Hepatic stellate cell (primary cell): ENCODE measurements at regions not wholly inside any gene's neighbourhood (a gene's known extent, or its start where the extent isn't known, plus 50 kb on each side); places are given as distances from the start of the nearest gene placed in this dataset.

Experiments used
- DNase-seq: peaks from one replicate; pipeline ENCODE4 v3.0.0; 2011; ENCODE audit warnings: low spot score

DNA sequence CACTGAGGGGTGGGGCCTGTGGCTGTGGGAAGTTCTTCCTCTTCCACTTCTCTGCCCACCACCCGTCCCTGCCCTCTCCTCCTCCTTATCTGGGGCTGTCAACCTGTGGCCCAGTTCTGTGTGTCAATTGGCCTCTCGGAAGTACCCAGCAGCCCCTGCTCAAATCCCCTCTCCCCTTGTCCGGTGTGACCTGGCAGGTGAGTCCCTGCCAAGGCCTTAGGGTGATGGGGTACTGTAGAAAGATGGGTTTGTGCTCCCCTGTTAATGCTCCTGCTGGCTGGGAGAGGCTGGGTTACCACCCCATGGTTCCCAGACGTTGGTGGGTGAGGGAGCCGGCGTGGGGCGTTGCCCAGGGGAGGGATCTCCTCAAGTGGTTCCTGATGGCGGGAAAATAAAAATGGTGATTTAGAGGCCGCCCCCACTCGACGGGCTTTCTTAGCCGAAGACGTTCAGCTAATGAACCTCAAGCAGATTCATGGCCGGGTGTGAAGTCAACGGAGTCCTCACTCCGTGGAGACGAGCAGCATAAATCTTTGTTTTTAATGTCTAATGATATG, 141.2 kb downstream of the URI1 start:
- DNase-seq: no peak

DNA sequence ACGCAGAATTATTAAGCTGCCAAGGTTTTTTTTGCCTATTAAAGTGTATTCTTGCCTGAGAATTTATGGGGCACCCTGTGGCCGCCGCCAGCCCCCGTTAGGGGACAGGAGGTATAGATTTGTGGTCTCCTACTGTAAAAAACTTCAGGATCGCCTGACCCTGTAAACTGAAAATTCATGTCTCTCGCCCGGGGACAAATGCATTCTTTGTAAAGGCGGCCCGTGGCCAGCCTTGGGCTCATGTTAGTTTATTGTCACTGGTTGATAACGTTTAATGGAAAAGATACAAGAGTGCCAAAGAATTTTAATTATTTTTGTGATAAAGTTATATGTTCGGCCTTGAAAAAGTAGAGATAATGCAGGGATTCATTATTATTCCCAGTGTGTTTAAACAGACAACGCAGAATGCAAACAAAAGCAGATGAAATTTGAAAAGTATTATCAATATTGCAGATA, 141.7 kb downstream of the URI1 start:
- DNase-seq: no peak

DNA sequence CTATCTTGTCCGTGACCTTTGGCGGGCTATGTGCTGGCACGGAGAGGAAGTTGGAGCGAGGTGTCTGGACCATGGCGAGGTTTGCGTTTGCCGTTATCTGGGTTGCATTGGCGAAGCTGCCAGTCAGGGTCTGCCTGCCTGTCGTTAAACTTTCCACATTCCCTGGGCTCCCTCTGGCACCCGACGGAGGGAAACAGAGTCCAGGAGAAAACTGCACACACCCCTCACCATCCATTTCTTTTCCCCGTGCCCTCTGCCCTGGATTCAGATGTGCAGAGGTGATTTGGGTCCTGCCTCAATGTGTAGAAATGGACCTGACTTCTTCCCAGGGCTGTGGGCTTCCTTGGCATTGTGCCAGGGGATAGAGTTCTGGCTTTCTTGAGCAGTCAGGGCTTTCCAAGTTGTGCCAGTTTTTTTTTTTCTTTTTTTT, 142.4 kb downstream of the URI1 start:
- DNase-seq: no peak

DNA sequence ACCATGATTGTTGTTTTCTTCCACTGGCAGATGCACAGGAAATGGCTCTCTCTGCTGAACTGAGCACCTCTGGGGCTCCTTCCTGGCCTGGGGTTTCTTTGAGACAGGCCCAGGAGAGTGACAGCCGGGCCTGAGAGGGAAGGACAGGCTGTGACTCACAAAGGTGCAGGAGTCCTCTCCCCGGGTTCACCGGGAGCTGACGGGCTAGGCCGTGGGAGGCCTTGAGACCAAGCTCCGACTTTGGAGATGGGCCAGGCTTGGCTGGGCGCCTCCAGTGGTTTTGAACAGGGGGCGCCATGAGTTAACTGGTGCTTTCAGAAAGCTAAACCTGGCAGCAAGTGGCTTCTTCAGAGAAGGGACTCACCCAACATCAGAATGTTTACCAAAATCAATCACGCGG, 143.4 kb downstream of the URI1 start:
- no peak for DNase-seq

DNA sequence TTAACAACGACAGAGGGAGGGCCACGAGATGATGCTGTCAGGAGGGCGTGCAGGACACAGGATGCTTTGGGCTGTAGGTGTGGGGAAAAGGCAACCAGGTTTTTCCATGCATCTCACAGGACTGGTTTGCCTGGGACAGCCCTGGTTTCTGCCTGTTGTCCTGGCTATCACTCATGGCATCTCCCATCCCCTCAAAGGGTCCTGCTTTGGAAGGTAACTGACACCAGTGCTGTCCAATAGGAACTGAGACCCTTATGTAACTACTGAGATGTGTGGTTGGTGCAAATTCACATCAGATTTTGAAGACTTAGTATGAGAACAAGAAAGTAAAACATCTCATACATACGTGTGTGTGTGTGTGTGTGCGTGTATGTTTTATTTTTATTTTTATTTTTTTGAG, 144.2 kb downstream of the URI1 start:
- no peak for DNase-seq

- no peak for DNase-seq
Observed at GRCh38 chr19:30086916-30087315, 144.9 kb downstream of the URI1 start.

- no peak for DNase-seq
Observed at GRCh38 chr19:30087381-30088138, 145.5 kb downstream of the URI1 start.

- DNase-seq: no peak
Observed at GRCh38 chr19:30088567-30088966, 146.5 kb downstream of the URI1 start.

GRCh38 chr19:30089086-30089665, 147.1 kb downstream of the URI1 start:
- DNase-seq: no peak

DNA sequence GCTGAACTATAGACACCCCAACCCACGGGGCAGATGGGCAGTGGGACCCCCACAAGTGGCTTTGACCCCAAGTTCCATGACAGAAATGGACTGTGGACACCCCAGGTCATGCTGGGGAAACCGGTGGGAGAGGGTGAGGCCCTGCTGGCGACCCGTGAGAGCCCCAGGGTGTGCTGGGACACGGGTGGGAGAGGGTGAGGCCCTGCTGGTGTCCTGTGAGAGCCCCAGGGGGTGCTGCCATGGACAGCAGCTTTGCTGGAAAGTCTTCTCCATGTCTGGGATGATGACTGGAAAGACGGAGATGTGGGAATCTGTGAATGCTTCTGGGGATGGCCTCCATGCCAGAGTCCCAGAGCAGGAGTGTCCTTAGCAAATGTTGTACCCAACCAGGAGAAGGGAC, 148.4 kb downstream of the URI1 start:
- no peak for DNase-seq

- no peak for DNase-seq
Observed at GRCh38 chr19:30090963-30091362, 148.9 kb downstream of the URI1 start.

- DNase-seq: no peak
Observed at GRCh38 chr19:30091456-30091855, 149.4 kb downstream of the URI1 start.

DNA sequence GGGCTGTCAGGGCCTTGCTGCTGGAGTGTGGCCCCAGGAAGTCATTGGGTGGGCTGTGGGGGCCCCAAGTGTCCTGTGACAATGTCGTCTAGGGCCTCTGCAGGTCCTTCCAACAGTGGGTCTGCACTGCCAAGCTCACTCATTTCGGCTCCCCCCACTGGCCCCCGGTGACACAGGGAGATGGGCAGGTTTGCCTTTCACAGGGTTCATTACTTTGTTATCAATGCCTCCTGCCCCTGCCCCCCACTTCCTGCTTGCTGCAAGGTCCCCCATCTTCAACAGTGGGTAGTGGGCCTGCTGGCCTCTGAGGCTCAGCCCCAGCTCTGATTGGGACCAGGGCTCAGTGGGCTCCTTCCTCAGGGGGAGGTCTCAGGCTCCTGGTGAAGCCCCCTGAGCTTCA, 149.8 kb downstream of the URI1 start:
- DNase-seq: no peak

DNA sequence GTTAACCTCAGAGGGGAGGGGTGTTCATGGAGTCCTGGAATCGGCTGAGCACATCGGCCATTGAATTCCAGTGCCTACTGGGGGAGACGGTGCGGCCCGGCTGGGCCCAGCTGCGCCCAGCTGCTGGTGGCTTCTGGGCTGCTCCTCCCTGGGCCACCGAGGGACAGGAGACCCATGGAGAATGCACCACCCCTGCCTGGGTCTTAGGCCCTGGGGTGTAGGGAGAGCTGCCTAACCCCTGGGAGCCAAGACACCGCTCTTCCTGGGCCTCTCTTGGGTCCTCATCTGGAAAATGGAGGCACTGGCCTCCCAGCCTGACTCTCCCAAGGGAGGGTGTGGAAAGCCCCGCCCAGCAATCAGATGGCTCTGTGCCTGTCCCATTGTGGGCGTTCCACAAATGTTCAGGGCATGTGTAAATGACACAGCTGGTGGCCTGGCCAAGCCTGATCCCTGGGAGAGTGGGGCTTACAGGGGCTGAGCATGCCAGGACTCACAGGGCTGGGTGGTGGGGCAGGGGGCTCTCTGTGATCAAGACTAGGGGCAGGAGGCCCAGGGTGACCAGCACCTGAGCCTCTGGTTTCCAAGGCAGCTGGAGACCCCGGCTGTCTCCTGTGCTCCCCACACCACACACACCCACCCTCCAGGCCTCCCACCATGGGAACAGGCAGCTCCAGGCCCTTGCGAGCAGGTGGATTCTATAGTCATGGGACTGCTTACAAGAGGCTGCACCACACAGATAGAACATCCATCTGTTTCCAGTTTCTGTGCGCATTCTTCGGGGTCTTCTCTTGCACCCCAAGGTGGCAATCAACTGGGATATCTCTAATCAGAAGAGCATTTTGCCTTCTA, 150.9 kb downstream of the URI1 start:
- DNase-seq: no peak

- DNase-seq: no peak
Observed at GRCh38 chr19:30093966-30094755, 152.1 kb downstream of the URI1 start.

DNA sequence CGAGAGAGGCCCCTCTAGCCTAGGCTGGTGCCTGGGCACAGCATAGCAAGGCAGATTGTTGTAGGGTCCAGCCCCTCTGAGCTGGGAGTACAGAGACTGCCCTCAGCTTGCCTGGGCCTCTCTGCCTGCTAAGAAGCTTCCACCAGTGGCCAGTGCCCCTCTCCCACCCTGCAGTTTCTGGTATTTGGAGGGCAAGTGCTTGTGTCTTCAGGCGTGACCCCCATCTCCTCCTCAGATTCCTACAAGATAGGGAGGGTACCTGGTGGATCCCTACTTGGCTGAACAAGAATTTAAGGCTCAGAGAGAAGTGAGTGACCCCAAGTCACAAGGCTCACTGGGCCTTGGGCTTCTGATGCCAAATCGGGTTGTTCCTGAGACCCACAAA, 152.7 kb downstream of the URI1 start:
- DNase-seq: no peak

GRCh38 chr19:30095171-30095570, 153.1 kb downstream of the URI1 start:
- DNase-seq: no peak

GRCh38 chr19:30096596-30097370, 154.7 kb downstream of the URI1 start:
- no peak for DNase-seq

DNA sequence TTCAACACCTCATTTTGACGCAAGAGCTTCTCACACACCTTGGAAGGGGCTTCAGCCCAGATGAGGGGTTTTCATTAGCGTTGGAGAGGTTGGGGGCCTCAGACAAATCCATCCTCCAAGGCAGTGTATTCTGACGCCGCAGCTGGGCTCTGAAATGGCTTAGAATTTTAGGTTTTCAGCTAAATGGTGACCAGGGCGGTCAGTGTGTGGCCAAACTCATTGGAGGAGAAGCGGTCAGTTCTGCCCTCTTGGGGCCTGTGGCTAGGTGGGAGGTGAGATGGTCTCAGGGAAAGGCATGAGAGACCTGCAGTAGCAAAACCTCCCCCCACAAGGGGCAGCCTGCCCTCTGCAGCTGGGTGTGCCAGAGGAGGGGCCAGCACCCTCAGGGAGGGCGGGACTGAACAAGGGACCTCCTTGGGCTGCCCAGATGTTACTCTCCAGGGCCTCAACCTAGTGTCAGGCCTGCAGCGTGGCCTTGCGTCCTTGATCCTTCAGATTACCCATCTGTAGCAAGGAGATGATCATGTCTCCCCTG, 155.8 kb downstream of the URI1 start:
- no peak for DNase-seq

DNA sequence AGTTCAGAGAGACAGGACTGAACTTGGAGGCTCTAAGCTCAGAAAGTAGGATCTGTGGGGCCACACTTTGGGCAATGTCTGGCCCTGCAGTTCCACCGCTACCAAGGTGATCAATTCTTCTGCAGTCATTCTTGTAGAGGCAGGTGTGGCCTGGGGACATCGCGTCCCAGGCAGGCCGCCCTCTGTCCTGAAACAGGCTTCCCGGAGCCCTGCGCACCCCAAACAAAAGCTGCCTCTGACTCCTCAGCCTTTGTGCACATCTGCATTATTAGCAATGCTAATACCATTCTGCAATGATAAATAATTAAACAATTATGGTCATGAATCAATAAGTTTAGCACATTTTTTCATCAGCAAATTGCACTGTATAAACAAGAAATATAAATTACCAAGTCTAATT, 160.2 kb downstream of the URI1 start:
- no peak for DNase-seq

- no peak for DNase-seq
Observed at GRCh38 chr19:30102666-30103065, 160.6 kb downstream of the URI1 start.
